Stimulated activated CD4-positive, alpha-beta T cell treated with anti-CD3 and anti-CD28 coated beads, Interleukin-4, amount 100 ng/mL, for 1 hour (primary cell): ENCODE measurements at regions not wholly inside any gene's neighbourhood (a gene's known extent, or its start where the extent isn't known, plus 50 kb on each side); places are given as distances from the start of the nearest gene placed in this dataset.
"Not testable (repeated sequence)": the region's sequence is repeated elsewhere in the genome, so short reads cannot be mapped to it uniquely, and the experiment has no call there.

Experiments used
- DNase-seq: peaks from one replicate; pipeline ENCODE4 v3.0.0-alpha.2; 2020

DNA sequence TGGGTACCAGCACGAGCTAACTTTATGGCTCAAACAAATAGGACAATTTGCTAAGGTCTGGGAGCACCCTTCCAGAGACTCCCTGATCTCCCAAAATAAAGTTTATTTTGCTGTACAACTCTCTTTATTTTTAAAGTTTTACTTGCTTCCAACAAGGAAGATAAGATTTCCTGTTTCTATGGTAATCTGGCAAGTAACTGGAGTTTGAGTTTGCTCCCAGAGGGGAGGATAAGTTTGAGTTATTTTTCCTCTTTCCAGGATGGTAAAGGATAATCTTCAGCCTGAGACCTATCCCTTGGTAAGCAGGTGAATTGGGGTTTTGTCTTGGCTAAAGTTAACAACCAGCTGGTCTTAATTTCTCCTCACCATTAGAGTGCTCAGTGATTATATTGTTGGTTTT, 1019.4 kb upstream of the ALCAM start:
- no peak for DNase-seq

DNA sequence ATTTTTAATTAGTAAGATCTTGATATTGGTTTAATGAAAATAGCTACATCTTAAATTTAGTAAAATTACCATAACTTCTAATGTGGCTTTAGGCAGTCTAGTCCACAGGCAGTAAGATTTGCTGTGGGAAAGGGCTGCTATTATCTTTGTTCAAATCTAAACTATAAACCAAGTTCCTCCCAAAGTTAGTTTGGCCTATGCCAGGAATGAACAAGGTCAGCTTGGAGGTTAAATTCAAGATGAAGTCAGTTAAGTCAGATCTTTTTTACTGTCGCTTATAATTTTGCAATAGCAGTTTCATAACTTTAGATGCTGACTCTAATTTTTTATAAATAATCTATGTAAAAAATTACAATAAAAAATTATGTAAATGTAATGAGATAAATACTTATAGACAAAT, 1016.9 kb upstream of the ALCAM start:
- DNase-seq: no peak

DNA sequence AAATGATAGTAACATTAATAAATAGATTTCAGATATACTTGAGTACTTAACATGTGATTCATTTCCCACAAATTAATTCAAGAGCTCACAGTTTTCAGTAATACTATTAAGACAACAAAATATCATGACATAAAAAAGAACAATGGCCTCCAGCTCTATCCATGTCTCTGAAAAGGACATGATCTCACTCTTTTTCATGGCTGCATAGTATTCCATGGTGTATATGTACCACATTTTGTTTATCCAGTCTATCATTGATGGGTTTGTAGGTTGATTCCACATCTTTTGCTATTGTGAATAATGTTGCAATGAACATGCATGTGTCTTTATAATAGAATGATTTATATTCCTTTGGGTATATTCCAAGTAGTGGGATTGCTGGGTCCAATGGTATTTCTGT, 1012.8 kb upstream of the ALCAM start:
- no peak for DNase-seq

DNA sequence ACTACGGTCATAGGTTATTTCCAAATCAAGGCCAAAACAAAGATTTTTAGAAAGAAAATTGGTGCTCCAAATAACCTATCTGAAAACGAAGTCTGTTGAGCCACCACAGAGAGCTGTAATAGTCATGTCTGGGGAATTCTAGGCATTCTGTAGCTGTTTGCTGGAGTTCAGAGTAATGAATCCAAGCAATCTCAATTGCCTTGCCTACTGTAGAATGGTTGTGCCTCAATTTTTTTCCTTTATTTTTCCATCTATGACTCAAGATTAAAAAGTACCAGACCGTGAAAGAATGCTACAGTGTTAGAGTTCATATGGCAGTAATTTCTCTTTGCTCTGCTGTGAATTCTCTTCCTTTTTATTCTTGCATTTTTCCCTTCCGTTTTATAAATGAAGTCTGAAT, 1007.2 kb upstream of the ALCAM start:
- no peak for DNase-seq

DNA sequence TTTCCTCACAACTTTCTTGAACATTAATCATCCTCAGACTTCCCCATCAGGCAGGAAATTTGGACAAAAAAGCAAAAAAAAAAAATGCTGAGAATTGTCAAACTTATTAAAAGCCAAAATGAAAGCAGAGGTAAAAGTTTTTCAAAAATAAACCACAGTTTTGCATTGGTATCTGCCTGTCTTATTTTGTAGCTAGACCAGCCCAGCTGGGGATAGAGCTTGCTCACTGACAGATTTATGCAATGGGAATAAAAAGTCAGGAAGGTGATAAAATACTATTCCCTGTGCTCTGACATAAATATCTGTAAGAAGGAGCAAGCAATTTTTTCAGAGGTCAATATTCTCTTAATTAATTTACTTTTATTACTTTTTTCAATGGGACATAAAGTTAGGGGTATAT, 1006.7 kb upstream of the ALCAM start:
- no peak for DNase-seq

DNA sequence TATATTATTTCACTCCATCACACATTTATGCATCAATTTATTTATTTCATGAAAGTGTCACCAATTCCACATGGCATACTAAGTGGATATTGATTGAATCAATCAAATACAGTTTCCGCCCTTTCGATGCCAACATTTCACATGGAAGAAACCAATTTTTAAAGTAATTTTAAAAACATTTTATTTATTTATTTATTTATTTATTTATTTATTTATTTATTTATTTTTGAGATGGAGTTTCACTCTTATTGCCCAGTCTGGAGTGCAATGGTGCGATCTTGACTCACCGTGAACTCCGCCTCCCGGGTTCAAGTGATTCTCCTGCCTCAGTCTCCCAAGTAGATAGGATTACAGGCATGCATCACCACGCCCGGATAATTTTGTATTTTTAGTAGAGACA, 1005.0 kb upstream of the ALCAM start:
- DNase-seq: not testable (repeated sequence)

DNA sequence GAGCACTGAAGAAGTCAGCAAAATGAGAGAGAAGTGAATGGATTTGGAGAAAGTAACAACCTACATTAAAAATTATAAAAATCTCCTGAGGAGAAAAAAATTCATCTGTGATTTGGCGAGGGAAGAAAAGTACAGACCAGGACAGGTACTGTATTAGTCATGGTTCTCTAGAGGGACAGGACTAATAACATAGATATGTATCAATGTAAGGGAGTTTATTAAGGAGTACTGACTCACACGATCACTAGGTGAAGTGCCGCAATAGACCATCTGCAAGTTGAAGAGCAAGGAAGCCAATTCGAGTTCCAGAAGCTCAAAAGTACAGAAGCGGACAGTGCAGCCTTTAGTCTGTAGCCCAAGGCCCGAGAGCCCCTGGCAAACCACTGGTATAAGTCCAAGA, 1004.4 kb upstream of the ALCAM start:
- no peak for DNase-seq

DNA sequence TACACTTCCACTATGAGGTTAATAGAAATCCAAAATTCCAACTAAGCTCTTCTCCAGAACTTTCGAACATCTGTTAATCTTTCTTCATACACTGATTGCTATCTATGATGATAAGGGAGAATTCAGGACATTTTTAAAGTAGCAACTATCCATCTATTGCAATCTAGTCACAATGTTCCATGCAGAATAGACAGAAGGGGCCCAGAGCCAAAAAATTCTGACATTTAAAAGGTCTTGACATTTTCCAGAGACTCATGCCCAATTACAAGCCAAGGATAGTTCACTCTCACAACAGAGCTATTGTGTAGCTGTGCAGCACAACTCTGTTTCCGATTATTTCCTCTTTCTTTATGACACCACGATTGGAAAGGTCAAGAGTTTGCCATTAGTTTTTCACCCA, 999.7 kb upstream of the ALCAM start:
- no peak for DNase-seq

DNA sequence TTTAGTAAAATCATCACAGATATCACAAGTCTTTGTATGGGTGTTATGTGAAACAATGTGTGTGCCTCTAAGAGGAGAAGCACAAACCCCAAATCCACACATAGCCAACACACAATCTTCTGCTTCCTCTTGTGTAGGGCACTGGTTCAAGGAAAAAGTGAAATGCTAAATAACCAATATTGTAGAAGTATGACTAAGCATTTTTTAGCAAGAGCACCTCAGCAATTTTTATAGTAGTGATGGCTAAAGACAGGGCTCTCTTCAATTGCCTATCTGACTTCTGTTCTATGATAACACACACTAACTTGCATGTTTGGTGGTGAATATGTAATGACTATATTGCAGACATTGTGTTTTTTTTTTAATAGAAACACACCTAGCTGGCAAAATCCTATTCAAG, 997.9 kb upstream of the ALCAM start:
- no peak for DNase-seq

DNA sequence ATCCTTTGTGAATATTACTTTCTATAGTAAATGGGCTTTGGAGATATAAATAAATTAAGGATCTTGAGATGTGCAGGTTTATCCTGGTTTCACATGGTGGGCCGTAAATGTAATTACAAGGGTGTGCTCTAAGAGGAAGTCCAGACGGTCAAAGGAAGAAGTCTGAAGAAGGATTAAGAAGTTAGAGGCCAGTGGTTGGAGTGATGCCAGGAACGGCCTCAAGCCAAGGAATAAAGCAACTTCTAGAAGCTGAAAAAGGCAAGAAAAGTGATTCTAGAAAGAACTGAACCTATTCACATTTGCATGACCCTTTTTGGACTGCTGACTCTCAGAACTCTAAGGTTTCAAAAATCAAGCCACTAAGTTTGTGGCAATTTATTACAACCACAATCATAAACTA, 981.3 kb upstream of the ALCAM start:
- DNase-seq: no peak

DNA sequence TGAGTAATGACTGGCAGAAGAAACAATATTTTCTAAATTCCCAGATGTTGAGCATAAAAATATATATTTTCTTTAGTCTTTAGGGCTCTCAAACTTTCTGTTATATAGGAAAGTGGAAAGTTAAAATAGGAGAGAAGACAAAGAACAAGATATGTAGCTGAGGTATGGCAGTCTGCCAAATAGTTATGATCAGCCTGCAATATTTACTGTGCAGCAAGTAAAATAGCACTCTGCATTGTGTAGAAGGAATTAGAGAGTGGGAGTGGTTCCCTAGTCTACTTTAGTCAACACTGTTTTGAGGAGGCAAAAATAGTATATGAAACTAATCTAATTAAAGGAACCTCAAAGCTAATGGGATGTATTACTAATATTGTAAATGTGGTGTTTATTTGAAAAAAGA, 978.1 kb upstream of the ALCAM start:
- no peak for DNase-seq

DNA sequence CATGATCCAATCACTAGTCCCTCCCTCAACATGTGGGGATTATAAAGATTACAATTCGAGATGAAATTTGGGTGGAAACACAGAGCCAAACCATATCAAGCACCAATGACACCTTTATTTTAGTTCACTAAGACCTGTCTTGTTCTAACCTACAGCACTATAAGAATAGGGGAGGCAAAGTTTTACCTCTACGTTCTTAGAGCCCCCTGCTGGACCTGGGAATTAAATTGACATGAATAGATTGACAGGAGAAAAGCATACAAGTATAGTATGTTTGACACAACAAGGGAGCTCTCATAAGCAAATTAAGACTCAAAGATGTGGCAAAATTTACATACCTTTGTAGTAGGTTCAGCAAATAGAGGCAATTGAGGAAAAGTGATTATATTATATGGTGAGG, 974.4 kb upstream of the ALCAM start:
- no peak for DNase-seq

DNA sequence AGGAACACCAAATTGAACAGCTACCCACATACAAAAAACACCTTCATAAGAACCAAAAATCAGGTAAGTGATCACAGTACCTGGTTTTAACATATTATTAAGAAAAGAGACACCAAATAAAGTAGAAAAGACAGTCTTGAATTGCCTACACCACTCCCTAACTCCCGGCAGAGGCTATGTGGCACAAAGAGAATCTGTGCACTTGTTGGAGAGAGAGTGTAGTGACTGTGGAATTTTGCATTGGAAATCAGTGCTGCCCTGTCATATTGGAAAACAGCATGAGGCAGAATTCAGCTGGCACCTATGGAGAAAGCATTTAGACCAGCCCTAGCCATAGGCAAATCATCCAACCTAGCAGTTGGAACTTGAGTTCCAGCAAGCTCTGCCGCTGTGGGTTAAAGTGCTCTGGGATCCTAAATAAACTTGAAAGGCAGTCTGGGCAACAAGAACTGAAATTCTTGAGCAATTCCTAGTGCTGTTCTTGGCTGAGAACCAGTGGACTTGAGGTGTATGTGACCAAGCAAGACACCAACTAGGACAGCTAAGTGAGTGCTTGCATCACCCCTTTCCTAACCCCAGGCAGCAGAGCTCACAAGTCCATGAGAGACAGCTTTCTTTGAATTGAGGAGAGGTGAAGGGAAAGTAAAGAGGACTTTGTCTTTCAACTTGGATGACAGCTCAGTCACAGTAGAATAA, 969.6 kb upstream of the ALCAM start:
- DNase-seq: no peak

DNA sequence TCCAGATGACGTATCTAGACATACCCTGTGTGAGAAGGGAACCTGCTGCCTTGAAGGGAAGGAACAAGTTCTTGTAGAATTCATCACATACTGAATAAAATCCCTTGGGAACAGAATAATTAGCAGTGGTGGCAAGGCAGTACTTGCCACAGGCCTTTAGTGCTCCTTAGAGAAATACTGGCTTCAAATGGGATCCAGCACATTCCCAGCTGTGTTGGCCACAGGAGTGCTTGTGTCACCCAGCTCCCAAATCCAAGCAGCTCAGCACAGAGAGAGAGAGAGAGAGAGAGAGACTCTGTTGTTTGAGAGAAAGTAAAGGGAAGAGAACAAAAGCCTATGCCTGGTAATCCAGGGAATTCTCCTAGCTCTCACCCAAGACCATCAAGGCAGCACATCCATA, 969.0 kb upstream of the ALCAM start:
- no peak for DNase-seq

DNA sequence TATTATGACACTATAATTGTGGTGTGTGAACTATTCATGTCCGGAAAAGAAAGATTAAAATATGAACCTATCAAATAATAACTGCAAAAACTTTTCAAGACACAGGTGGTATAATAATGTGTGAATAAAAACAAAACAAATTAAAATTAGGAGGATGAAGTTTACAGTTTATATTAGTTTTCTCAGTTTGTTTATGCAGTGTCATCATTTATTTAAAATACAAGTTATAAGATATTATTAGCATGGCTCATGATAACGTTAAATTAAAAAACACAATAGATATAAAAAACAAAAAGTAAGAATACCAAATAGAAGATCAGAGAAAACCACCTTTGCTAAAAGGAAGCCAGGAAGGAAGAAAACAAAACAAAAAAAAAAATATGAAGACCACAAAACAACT, 963.8 kb upstream of the ALCAM start:
- DNase-seq: no peak

DNA sequence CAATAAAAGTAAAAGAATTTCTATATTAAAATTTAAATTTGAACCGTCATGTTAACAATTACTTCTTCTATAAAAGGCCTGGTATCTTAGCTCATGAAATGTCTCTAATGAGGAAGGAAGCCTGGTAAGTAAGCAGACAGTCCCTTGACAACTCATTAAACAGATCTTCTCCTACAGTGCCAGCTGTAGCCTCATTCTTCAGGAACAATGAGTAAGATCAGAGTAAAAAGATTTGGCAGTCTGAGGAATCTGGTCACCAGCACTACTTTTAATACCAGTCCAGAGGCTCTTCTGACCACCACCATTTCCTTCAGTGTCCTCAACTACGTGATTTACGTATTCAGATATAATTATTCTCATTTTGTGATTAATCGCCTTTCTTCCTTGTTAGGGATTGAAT, 955.0 kb upstream of the ALCAM start:
- no peak for DNase-seq

DNA sequence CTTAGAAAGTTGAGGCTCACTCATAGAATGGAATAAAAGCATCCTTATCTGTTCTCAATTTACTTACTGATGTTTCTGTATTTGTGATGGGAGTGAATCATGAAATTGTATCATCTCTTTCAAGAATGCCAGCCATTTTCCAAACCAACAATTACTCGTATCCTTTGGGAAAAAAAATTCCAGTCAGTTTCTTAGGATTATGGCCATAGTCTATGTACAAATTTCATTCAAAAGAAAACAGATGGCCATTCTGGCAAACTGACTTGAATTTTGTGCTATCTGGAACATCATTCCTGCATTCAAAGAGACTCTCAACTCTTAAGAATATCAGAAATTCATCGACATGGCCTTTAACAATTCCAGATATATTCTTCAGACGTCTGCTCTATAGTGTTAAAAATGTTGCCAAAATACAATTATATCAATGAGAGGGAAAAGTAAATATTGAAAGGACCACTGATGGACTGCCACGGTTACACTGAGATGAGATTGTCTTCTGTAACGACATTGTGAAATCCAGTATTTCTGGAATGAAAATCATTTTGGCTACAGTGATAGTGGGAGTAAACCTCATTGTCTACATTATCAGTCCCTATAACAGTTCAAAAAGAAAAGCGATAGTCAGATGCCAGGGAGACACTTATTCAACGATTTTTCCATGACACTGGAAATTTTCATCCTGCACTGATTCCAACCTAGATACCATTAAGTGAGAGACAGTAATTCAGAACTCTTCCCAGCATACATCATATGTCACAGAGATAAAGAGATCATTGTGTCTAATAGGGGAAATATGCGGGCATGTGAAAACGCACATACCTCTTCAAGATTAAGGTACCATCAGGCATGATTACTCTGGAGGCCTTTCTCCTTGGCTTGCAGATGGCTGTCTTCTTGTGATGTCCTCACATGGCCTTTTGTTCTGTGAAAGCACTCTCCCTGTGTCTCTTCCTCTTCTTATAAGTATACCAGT, 953.8 kb upstream of the ALCAM start:
- DNase-seq: no peak

DNA sequence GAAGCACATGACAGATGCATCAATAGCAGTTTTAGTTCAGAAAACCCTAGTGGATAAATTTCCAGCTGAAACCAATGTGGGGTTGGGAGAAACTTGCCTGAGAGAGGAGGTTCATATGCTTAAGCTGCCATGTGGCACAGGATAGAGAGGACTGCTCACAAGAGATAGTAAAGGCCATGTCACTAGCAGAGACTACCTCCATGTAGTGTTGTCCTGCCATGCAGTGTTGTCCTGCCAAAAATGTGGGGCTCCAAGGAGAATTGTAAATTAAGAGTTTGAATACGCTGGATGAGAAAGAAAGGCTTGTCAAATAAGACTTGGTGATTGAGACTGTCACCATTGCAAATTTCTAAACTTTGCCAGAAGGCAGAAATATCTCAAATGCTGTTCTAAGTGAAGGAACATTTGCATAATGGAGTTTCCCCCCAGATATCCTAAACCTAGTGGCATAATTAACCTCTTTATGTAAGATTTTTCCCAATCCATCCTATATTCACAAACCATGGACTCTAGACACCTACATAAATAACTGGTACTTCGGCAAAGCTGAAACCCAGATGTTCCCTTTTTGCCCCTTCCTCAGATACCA, 938.3 kb upstream of the ALCAM start:
- no peak for DNase-seq

DNA sequence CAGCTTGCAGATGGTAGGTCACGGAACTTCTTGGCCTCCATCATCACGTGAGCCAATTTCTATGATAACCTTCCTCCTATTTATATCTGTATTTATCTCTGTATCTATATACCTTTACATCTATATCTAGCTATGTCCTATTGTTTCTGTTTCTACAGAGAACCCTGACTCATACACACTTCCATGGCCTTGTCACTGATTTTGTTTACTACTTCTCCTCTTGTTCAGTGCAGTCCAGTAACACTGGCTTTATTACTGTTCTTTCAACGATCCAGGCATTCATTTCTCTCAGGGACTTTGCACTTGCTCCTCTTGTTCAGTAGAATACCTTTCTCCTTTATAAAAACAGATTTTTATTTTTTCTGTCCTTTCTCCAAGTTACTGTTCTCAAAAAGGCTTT, 937.0 kb upstream of the ALCAM start:
- DNase-seq: no peak

DNA sequence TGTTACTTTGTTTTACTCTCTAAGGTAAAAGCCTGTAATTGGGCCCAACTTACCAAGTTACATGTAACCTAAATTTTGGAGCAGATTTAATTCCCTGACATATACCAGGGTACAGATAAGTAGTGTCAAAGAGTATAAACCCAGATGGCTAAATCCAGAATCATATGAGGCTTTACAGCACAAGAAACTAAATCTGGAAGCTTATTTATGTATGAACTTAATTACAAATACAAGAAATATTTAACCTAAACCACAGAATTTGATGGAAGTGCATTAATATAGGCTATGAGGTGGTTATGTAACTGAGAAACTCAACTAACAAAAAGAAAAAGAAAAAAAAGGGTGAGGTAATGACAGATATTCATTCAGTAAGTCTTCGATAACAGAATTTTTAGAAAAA, 930.2 kb upstream of the ALCAM start:
- no peak for DNase-seq

DNA sequence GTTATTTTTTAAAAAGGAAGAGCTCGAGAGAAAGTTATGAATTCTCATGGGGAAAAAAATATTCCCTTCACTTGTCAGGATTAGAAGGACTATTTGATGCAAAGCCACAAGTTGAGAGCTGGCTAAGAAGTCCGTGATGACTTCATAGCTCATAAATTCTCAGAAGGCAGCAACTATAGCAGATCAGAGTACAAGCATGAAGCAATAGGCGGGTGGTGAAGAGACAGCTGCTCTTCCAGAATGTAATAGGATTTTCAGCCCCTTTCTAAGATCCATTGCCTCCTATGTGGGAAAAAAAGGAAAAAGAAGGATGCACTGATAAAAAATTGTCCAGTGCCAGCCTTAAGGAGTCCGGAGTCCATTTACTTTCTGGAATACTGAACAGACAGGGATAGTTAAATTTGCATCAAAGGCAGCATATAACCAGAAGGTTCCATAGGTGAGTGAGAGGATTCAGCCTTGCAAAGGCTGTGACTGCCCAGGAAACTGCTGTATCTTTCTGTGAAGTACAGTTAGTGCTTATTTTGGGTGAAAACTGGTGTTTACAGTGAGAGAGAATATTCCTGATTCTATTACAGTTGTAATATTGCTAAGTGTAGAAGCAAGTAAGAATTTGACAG, 929.5 kb upstream of the ALCAM start:
- DNase-seq: no peak

DNA sequence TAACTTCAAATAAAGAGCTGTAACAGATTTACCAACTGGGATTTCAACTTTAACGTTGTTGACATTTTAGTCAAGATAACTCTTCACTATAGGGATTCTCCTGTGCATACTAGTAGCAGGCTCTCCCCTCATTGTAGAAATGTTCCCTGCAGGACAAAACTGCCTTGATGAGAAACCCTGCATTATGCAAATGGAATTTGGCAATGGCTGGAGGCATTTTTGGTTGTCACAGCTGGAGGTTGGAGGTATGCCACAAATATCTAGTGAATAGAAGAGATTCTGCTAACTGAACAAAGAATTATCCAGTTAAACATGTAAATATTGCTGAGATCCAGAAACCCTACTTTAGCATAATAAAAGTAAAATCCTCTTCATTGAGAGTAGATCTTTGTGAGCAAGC, 928.8 kb upstream of the ALCAM start:
- DNase-seq: no peak

DNA sequence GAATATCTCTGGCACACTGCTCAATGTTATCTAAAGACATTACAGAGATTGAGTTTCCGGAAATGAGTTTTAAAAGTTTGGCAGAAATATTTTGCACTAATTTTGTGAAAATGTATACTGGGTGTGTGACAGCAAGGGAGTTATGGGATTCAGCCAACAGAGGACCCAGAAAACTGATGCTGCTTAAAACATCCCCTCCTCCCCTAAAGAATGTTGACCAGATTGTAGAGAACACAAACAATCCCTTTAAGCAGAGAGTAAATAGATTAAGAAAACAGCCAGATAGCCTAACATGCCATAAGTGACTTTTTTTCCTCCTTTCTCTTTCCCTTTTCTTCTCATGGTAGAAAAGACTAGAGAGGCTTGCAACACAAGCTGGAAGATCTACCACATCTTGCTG, 928.0 kb upstream of the ALCAM start:
- DNase-seq: no peak
